ENCODE measurements at regions not wholly inside any gene's neighbourhood (a gene's known extent, or its start where the extent isn't known, plus 50 kb on each side); places are given as distances from the start of the nearest gene placed in this dataset.

DNA sequence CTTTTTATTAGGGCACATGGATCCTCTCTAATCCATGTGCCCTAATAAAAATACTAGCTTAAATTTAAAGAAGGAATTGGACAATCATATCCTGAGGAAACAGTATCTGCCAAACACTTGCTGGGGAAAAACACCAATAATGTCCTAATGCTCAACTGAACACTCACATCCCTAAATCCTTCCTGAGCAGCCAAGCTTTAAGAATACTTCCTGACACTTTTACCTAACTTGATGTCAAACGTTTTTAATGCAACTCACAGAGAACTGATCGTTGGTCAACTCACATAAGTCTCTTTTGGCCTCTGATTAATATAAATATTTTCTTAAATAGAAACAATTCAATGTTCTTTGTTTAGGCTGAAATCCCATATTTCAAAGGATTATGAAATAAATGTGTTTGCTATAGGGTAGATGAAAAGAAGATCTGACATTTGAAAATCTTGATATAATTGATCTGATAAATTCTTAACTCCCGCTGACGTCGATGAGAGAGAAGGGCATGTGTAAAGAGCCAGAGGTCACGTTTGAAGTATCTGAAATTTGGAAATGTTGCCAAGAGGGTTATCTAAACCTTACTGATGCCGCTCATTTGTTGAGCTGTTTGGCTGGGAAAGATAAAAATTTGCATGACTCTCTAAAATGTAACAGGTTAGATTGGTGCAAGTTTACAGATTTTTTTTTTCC lies 122.8 kb upstream of the RHOBTB1 start:
- Histone ChIP-seq H4K20me1 (ENCODE audit: insufficient read depth, low read length) (no peaks in the 10 kb centered on the region), H3K4me3 (ENCODE audit: low read depth, low read length, poor library complexity, severe bottlenecking) (no peak overlapping the region), H3K79me2 (ENCODE audit: insufficient read depth, low read depth, low read length) (no peaks in the 10 kb centered on the region), H3K4me1 (ENCODE audit: insufficient read depth, low read length, poor library complexity, severe bottlenecking) (no peaks in the 10 kb centered on the region), H3K27ac (ENCODE audit: low read depth, low read length, poor library complexity, severe bottlenecking) (no peak overlapping the region), H3K9me2 (ENCODE audit: insufficient read depth, low read length) (no peaks in the 10 kb centered on the region), H3K4me2 (ENCODE audit: low read length) (no peak overlapping the region), H2AFZ (ENCODE audit: low read length) (no peak overlapping the region), H3K36me3 (ENCODE audit: insufficient read depth, low read length) (no peaks in the 10 kb centered on the region), H3K9me3 (ENCODE audit: low read length) (no peaks in the 10 kb centered on the region)
- ChIA-PET CTCF (ENCODE audit: unreplicated experiment) (no interaction called here), POLR2A (interaction anchor here (0.6 kb wide), 1 partner anchor 988 kb away, joined by 3 read pairs; no protein-coding TSS in a partner anchor)
- BruUV-seq (replicated peaks), result no TSS peak
- TF ChIP-seq, protein P1, sequence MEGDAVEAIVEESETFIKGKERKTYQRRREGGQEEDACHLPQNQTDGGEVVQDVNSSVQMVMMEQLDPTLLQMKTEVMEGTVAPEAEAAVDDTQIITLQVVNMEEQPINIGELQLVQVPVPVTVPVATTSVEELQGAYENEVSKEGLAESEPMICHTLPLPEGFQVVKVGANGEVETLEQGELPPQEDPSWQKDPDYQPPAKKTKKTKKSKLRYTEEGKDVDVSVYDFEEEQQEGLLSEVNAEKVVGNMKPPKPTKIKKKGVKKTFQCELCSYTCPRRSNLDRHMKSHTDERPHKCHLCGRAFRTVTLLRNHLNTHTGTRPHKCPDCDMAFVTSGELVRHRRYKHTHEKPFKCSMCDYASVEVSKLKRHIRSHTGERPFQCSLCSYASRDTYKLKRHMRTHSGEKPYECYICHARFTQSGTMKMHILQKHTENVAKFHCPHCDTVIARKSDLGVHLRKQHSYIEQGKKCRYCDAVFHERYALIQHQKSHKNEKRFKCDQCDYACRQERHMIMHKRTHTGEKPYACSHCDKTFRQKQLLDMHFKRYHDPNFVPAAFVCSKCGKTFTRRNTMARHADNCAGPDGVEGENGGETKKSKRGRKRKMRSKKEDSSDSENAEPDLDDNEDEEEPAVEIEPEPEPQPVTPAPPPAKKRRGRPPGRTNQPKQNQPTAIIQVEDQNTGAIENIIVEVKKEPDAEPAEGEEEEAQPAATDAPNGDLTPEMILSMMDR (conservative IDR thresholded peaks at IDR 0.05; ENCODE audit: low read length), result no peak
- no peak for TF ChIP-seq EZH2phosphoT487 (IDR thresholded peaks at IDR 0.05; ENCODE audit: borderline replicate concordance, low read depth, low read length)
- intact Hi-C loops (cut with micrococcal nuclease; ENCODE audit: unreplicated experiment), result no loop called here
- DNase-seq (ENCODE audit: low spot score), result no peak

DNA sequence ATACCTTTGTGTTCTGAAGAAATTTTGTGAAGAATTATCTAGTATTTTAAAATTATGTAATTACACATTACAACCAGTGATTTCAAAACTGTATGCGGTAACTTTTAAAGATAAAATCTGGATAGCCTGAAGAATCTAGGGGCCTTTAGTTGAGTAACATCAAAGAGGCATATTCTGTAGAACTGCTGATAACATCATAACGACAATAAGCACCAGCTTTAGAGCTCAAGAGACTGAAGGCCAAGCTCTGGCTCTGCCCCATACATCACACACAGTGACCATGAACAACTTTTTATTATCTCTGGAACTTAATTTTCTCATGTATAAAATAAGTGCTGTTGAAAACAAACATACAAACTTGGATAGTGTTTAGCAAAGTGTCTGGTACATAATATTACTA lies 121.1 kb upstream of the RHOBTB1 start:
- ChIA-PET CTCF (ENCODE audit: unreplicated experiment) (no interaction called here), POLR2A (no interaction called here)
- Histone ChIP-seq H3K36me3 (ENCODE audit: insufficient read depth, low read length) (no peaks in the 10 kb centered on the region), H3K79me2 (ENCODE audit: insufficient read depth, low read depth, low read length) (no peaks in the 10 kb centered on the region), H3K9me2 (ENCODE audit: insufficient read depth, low read length) (no peaks in the 10 kb centered on the region), H3K4me2 (ENCODE audit: low read length) (no peak overlapping the region), H3K9me3 (ENCODE audit: low read length) (no peaks in the 10 kb centered on the region), H3K27ac (ENCODE audit: low read depth, low read length, poor library complexity, severe bottlenecking) (no peak overlapping the region), H2AFZ (ENCODE audit: low read length) (no peak overlapping the region), H4K20me1 (ENCODE audit: insufficient read depth, low read length) (no peaks in the 10 kb centered on the region), H3K4me1 (ENCODE audit: insufficient read depth, low read length, poor library complexity, severe bottlenecking) (no peaks in the 10 kb centered on the region), H3K4me3 (ENCODE audit: low read depth, low read length, poor library complexity, severe bottlenecking) (no peak overlapping the region)
- no peak for TF ChIP-seq EZH2phosphoT487 (IDR thresholded peaks at IDR 0.05; ENCODE audit: borderline replicate concordance, low read depth, low read length)
- TF ChIP-seq, protein P1 (conservative IDR thresholded peaks at IDR 0.05; ENCODE audit: low read length), result no peak
- intact Hi-C loops (cut with micrococcal nuclease; ENCODE audit: unreplicated experiment), result no loop called here
- no peak for DNase-seq (ENCODE audit: low spot score)
- BruUV-seq (replicated peaks), result no TSS peak

DNA sequence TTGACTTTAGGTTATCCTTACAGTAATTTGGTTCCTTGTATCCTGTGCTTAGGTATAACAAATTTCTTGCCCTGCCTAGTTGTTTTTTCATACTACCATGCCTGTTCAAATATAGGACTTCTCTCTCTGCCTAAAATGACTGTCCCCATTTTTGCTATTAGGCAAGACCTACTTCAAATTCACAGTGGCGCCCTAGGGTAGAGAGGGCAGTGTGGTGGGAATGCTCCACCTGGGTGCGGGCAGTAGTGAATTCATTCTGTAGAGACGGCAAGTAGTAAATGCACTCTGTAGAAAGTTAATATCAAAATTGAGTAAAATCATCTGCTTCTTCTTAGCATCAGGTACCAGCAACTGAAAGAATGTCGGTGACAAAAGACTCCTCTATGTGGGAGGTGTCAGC lies 120.4 kb upstream of the RHOBTB1 start:
- Histone ChIP-seq H2AFZ (ENCODE audit: low read length) (no peak overlapping the region), H3K36me3 (ENCODE audit: insufficient read depth, low read length) (no peaks in the 10 kb centered on the region), H3K79me2 (ENCODE audit: insufficient read depth, low read depth, low read length) (no peaks in the 10 kb centered on the region), H3K9me2 (ENCODE audit: insufficient read depth, low read length) (no peaks in the 10 kb centered on the region), H3K4me3 (ENCODE audit: low read depth, low read length, poor library complexity, severe bottlenecking) (no peak overlapping the region), H3K4me2 (ENCODE audit: low read length) (no peak overlapping the region), H3K27ac (ENCODE audit: low read depth, low read length, poor library complexity, severe bottlenecking) (no peak overlapping the region), H3K4me1 (ENCODE audit: insufficient read depth, low read length, poor library complexity, severe bottlenecking) (no peaks in the 10 kb centered on the region), H3K9me3 (ENCODE audit: low read length) (no peaks in the 10 kb centered on the region), H4K20me1 (ENCODE audit: insufficient read depth, low read length) (no peaks in the 10 kb centered on the region)
- ChIA-PET POLR2A (no interaction called here), CTCF (ENCODE audit: unreplicated experiment) (no interaction called here)
- DNase-seq (ENCODE audit: low spot score), result no peak
- TF ChIP-seq, protein P1 (conservative IDR thresholded peaks at IDR 0.05; ENCODE audit: low read length), result no peak
- TF ChIP-seq EZH2phosphoT487 (IDR thresholded peaks at IDR 0.05; ENCODE audit: borderline replicate concordance, low read depth, low read length), result no peak
- BruUV-seq (replicated peaks), result no TSS peak
- intact Hi-C loops (cut with micrococcal nuclease; ENCODE audit: unreplicated experiment), result no loop called here

Data from OCI-LY7 (cell line).